ENCODE measurements at regions not wholly inside any gene's neighbourhood (a gene's known extent, or its start where the extent isn't known, plus 50 kb on each side); places are given as distances from the start of the nearest gene placed in this dataset.

- WGBS = 39% methylated on average over 2 of the region's 2 CpGs
- intact Hi-C loops (cut with DNase I) = no loop called here
- no peaks in the 10 kb centered on the region for H3K9me3 ChIP-seq
- H3K27me3 ChIP-seq (replicated peaks; ENCODE audit: insufficient read depth) = no peaks in the 10 kb centered on the region
- no peaks in the 10 kb centered on the region for H3K36me3 ChIP-seq
- DNase-seq (ENCODE audit: low spot score) = no peak
- H3K4me1 ChIP-seq (replicated peaks) = no peaks in the 10 kb centered on the region
- TF ChIP-seq POLR2A (IDR thresholded peaks at IDR 0.05) = no peak
- TF ChIP-seq CTCF (IDR thresholded peaks at IDR 0.05) = no peak
- no peak for TF ChIP-seq POLR2AphosphoS5 (IDR thresholded peaks at IDR 0.05)
- no peak overlapping the region for H3K27ac ChIP-seq
- H3K4me3 ChIP-seq = no peak overlapping the region
Measured at GRCh38 chr6:168941036-168941435, 312.6 kb downstream of the THBS2 start.

GRCh38 chr6:168939796-168940195, 313.9 kb downstream of the THBS2 start:
- intact Hi-C loops (cut with DNase I) = no loop called here
- H3K9me3 ChIP-seq = no peaks in the 10 kb centered on the region
- TF ChIP-seq CTCF (IDR thresholded peaks at IDR 0.05) = no peak
- TF ChIP-seq POLR2AphosphoS5 (IDR thresholded peaks at IDR 0.05) = no peak
- no peak for TF ChIP-seq POLR2A (IDR thresholded peaks at IDR 0.05)
- DNase-seq (ENCODE audit: low spot score) = no peak
- H3K36me3 ChIP-seq = no peaks in the 10 kb centered on the region
- no peak overlapping the region for H3K27ac ChIP-seq
- no peak overlapping the region for H3K4me3 ChIP-seq
- 81% methylated on average over 13 of the region's 13 CpGs for WGBS
- H3K27me3 ChIP-seq (replicated peaks; ENCODE audit: insufficient read depth) = no peaks in the 10 kb centered on the region
- H3K4me1 ChIP-seq (replicated peaks) = no peaks in the 10 kb centered on the region

GRCh38 chr6:168939041-168939440, 314.6 kb downstream of the THBS2 start:
- DNase-seq (ENCODE audit: low spot score) = no peak
- intact Hi-C loops (cut with DNase I) = no loop called here
- Histone ChIP-seq H3K4me3 (no peak overlapping the region), H3K27ac (no peak overlapping the region), H3K9me3 (no peaks in the 10 kb centered on the region), H3K36me3 (no peaks in the 10 kb centered on the region), H3K4me1 (replicated peaks) (no peaks in the 10 kb centered on the region), H3K27me3 (replicated peaks; ENCODE audit: insufficient read depth) (no peaks in the 10 kb centered on the region)
- TF ChIP-seq POLR2AphosphoS5 (IDR thresholded peaks at IDR 0.05) (no peak), POLR2A (IDR thresholded peaks at IDR 0.05) (no peak), CTCF (IDR thresholded peaks at IDR 0.05) (no peak)
- 60% methylated on average over 4 of the region's 4 CpGs for WGBS

- TF ChIP-seq CTCF (IDR thresholded peaks at IDR 0.05) = no peak
- TF ChIP-seq POLR2A (IDR thresholded peaks at IDR 0.05) = no peak
- TF ChIP-seq POLR2AphosphoS5 (IDR thresholded peaks at IDR 0.05) = no peak
- H3K4me1 ChIP-seq (replicated peaks) = no peaks in the 10 kb centered on the region
- 60% methylated on average over 12 of the region's 12 CpGs for WGBS
- no peak overlapping the region for H3K27ac ChIP-seq
- intact Hi-C loops (cut with DNase I) = no loop called here
- DNase-seq (ENCODE audit: low spot score) = no peak
- H3K4me3 ChIP-seq = no peak overlapping the region
- no peaks in the 10 kb centered on the region for H3K27me3 ChIP-seq (replicated peaks; ENCODE audit: insufficient read depth)
- no peaks in the 10 kb centered on the region for H3K36me3 ChIP-seq
- H3K9me3 ChIP-seq = no peaks in the 10 kb centered on the region
Measured at GRCh38 chr6:168938546-168938945, 315.1 kb downstream of the THBS2 start.

GRCh38 chr6:168937054-168937453, 316.6 kb downstream of the THBS2 start:
- intact Hi-C loops (cut with DNase I) = no loop called here

More at GRCh38 chr6:168937054-168937453, 316.6 kb downstream of the THBS2 start:
- Histone ChIP-seq H3K9me3 (no peaks in the 10 kb centered on the region), H3K27ac (no peak overlapping the region), H3K27me3 (replicated peaks; ENCODE audit: insufficient read depth) (no peaks in the 10 kb centered on the region), H3K36me3 (no peaks in the 10 kb centered on the region), H3K4me3 (no peak overlapping the region), H3K4me1 (replicated peaks) (no peaks in the 10 kb centered on the region)
- no peak for TF ChIP-seq POLR2A (IDR thresholded peaks at IDR 0.05)
- no peak for TF ChIP-seq CTCF (IDR thresholded peaks at IDR 0.05)
- no peak for TF ChIP-seq POLR2AphosphoS5 (IDR thresholded peaks at IDR 0.05)
- no peak for DNase-seq (ENCODE audit: low spot score)
- whole genome bisulfite sequencing = 71% methylated on average over 7 of the region's 7 CpGs
